ENCODE measurements at regions not wholly inside any gene's neighbourhood (a gene's known extent, or its start where the extent isn't known, plus 50 kb on each side); places are given as distances from the start of the nearest gene placed in this dataset.

DNA sequence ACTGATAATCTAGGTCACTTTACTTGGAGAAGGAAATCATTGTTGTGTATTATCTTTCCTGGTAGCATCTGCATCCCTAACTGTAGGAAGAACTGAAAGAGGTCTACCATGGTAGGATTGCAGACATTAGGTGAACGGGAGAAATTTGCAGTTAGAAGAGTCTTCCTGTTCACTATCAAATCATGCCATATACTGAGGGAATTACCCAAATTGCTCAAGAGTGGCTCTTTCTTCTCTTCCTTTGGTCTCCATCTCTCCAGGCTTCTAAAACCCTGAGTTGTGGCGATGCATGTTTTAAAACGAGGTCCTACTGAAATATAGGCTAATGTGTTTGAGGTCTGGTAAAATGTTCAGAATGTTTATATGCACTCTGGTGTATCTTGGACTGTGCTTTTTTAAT lies 85.3 kb upstream of the HK2 start:
- H3K9me3 ChIP-seq (ENCODE audit: low read length), result no peaks in the 10 kb centered on the region
- H3K4me2 ChIP-seq (ENCODE audit: low read depth, low read length, poor library complexity, severe bottlenecking), result no peak overlapping the region
- no peaks in the 10 kb centered on the region for H3K27me3 ChIP-seq (ENCODE audit: low read length)
- H3K4me1 ChIP-seq (ENCODE audit: low read length), result no peaks in the 10 kb centered on the region
- H3K9ac ChIP-seq (ENCODE audit: low read length), result no peak overlapping the region
- H3K36me3 ChIP-seq (ENCODE audit: insufficient read depth, low read length), result no peaks in the 10 kb centered on the region
- H3K79me2 ChIP-seq (ENCODE audit: low read length), result no peaks in the 10 kb centered on the region
- no peaks in the 10 kb centered on the region for H3K9me2 ChIP-seq (replicated peaks; ENCODE audit: insufficient read depth, low read length)
- H3K27ac ChIP-seq (ENCODE audit: low read length), result no peak overlapping the region
- no peak overlapping the region for H2AFZ ChIP-seq (ENCODE audit: low read length)
- DNase-seq, result no peak
- no peaks in the 10 kb centered on the region for H4K20me1 ChIP-seq (ENCODE audit: insufficient read depth, low read depth, low read length)
- no peak overlapping the region for H3K4me3 ChIP-seq (ENCODE audit: low read length)

GRCh38 chr2:74749432-74749831 lies 84.5 kb upstream of the HK2 start:
- Histone ChIP-seq H3K27ac (ENCODE audit: low read length) (no peak overlapping the region), H3K27me3 (ENCODE audit: low read length) (no peaks in the 10 kb centered on the region), H3K9ac (ENCODE audit: low read length) (no peak overlapping the region), H3K9me2 (replicated peaks; ENCODE audit: insufficient read depth, low read length) (no peaks in the 10 kb centered on the region), H3K4me2 (ENCODE audit: low read depth, low read length, poor library complexity, severe bottlenecking) (no peak overlapping the region), H3K9me3 (ENCODE audit: low read length) (no peaks in the 10 kb centered on the region), H4K20me1 (ENCODE audit: insufficient read depth, low read depth, low read length) (no peaks in the 10 kb centered on the region), H3K4me3 (ENCODE audit: low read length) (no peak overlapping the region), H2AFZ (ENCODE audit: low read length) (no peak overlapping the region), H3K79me2 (ENCODE audit: low read length) (no peaks in the 10 kb centered on the region), H3K4me1 (ENCODE audit: low read length) (no peaks in the 10 kb centered on the region), H3K36me3 (ENCODE audit: insufficient read depth, low read length) (no peaks in the 10 kb centered on the region)
- no peak for DNase-seq

DNA sequence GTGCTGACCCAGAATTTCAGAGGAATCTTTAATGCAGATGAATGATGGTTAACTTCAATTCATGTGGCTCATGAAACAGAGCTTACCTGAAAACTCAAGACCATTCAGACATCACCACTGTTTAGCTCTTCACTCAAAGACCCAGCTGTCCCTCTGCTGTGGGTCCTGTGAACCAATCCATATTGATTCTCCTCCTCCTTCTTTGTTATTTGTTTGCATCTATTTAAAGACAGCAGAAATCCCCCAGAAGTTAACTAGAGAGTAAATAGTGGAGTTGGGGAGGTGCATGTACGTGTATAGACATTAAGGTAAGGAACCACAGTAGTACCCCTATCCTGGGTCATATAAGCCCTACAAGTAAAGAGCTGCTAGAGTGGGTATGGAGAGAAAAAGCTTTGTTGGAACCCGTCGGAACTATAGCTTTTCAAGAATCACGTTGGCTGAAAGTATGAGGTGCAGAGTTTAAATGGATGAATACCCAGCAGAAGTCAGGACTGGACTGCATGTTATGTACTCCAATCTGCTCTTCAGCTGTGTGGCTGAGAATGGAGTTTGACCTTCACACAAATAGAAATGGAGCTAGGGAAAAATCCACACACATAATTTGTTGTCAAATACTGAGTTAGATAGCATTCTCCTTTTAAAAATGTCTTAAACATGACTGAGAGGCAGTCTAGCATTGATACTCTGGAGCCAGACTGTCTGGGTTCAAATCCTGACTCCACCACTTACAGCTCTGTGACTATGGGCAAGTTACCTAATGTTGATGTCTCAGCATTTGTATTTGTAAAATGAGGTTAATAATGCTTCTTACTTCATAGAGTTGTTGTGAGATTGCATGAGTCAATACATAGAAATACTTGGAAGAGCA lies 81.7 kb upstream of the HK2 start:
- no peak overlapping the region for H3K4me2 ChIP-seq (ENCODE audit: low read depth, low read length, poor library complexity, severe bottlenecking)

GRCh38 chr2:74755386-74755785 lies 78.5 kb upstream of the HK2 start:
- Histone ChIP-seq H3K27ac (ENCODE audit: low read length) (no peak overlapping the region), H3K9ac (ENCODE audit: low read length) (no peak overlapping the region), H4K20me1 (ENCODE audit: insufficient read depth, low read depth, low read length) (no peaks in the 10 kb centered on the region), H3K79me2 (ENCODE audit: low read length) (no peaks in the 10 kb centered on the region), H3K27me3 (ENCODE audit: low read length) (no peaks in the 10 kb centered on the region), H2AFZ (ENCODE audit: low read length) (no peak overlapping the region), H3K9me3 (ENCODE audit: low read length) (no peaks in the 10 kb centered on the region), H3K36me3 (ENCODE audit: insufficient read depth, low read length) (no peaks in the 10 kb centered on the region), H3K4me1 (ENCODE audit: low read length) (peaks cover 11% of the 10 kb centered on the region), H3K4me2 (ENCODE audit: low read depth, low read length, poor library complexity, severe bottlenecking) (no peak overlapping the region), H3K9me2 (replicated peaks; ENCODE audit: insufficient read depth, low read length) (no peaks in the 10 kb centered on the region), H3K4me3 (ENCODE audit: low read length) (no peak overlapping the region)
- DNase-seq, result no peak

More for the DNA sequence above, 81.7 kb upstream of the HK2 start:
- no peak overlapping the region for H3K9ac ChIP-seq (ENCODE audit: low read length)
- no peaks in the 10 kb centered on the region for H3K9me2 ChIP-seq (replicated peaks; ENCODE audit: insufficient read depth, low read length)
- H2AFZ ChIP-seq (ENCODE audit: low read length), result no peak overlapping the region
- H3K27me3 ChIP-seq (ENCODE audit: low read length), result no peaks in the 10 kb centered on the region
- H3K4me1 ChIP-seq (ENCODE audit: low read length), result peaks cover 11% of the 10 kb centered on the region
- H3K9me3 ChIP-seq (ENCODE audit: low read length), result no peaks in the 10 kb centered on the region
- no peaks in the 10 kb centered on the region for H3K36me3 ChIP-seq (ENCODE audit: insufficient read depth, low read length)
- DNase-seq, result no peak
- H3K4me3 ChIP-seq (ENCODE audit: low read length), result no peak overlapping the region
- no peaks in the 10 kb centered on the region for H4K20me1 ChIP-seq (ENCODE audit: insufficient read depth, low read depth, low read length)
- H3K79me2 ChIP-seq (ENCODE audit: low read length), result no peaks in the 10 kb centered on the region
- no peak overlapping the region for H3K27ac ChIP-seq (ENCODE audit: low read length)

DNA sequence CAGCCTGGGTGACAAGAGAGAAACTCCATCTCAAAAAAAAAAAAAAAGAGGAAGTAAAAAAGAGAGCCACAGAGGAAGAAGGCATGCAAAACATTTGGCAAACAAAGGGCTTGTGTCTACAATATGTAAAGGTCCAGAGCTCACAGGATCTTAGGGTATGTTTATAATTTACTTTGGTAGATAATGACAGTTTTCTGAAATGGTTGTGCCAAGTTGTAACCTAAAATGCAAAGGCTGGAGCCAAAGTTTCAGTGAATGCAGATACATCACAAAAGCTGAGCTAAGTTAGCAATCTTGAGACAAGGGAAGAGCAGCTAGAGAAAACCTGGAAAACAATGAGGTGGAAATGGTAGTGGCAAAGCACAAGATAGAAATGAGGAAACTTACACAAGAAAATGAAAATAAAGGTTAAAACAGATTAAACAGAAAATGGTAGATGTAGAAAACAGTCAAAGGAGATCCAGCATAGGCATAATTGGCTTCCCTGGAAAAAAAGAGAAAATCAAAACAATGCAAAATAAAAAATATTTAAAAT lies 77.5 kb upstream of the HK2 start:
- H3K4me2 ChIP-seq (ENCODE audit: low read depth, low read length, poor library complexity, severe bottlenecking), result peak overlapping the region; percentile 11
- H3K4me3 ChIP-seq (ENCODE audit: low read length), result no peak overlapping the region
- H2AFZ ChIP-seq (ENCODE audit: low read length), result no peak overlapping the region
- no peaks in the 10 kb centered on the region for H3K9me3 ChIP-seq (ENCODE audit: low read length)
- H3K9me2 ChIP-seq (replicated peaks; ENCODE audit: insufficient read depth, low read length), result no peaks in the 10 kb centered on the region
- no peaks in the 10 kb centered on the region for H3K27me3 ChIP-seq (ENCODE audit: low read length)
- no peaks in the 10 kb centered on the region for H3K79me2 ChIP-seq (ENCODE audit: low read length)
- no peak overlapping the region for H3K27ac ChIP-seq (ENCODE audit: low read length)
- H4K20me1 ChIP-seq (ENCODE audit: insufficient read depth, low read depth, low read length), result no peaks in the 10 kb centered on the region
- no peaks in the 10 kb centered on the region for H3K36me3 ChIP-seq (ENCODE audit: insufficient read depth, low read length)
- peaks cover 11% of the 10 kb centered on the region for H3K4me1 ChIP-seq (ENCODE audit: low read length)
- no peak overlapping the region for H3K9ac ChIP-seq (ENCODE audit: low read length)
- DNase-seq, result peak; percentile 85

DNA sequence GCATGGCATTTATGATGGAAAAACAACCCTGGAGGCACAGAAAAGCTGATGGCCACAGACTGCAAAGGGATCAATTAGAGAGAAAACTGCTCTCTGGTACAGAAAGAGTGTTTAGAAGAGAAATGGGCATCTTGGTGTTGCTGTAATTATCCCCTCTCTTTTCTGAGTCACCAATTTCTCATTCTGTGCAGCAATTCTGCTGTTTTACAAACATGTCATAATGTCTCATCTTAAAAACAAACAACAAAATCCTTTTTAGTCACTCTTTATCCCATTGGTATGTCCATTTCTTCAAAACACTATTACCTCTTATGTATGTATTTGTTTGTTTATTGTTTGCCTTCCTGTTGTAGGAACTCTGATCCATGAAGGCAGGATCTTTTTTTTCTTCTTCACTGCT lies 73.9 kb upstream of the HK2 start:
- no peak overlapping the region for H3K9ac ChIP-seq (ENCODE audit: low read length)
- no peaks in the 10 kb centered on the region for H3K36me3 ChIP-seq (ENCODE audit: insufficient read depth, low read length)
- H3K9me3 ChIP-seq (ENCODE audit: low read length), result no peaks in the 10 kb centered on the region
- H3K4me1 ChIP-seq (ENCODE audit: low read length), result peaks cover 11% of the 10 kb centered on the region
- DNase-seq, result no peak
- no peak overlapping the region for H3K27ac ChIP-seq (ENCODE audit: low read length)
- H3K9me2 ChIP-seq (replicated peaks; ENCODE audit: insufficient read depth, low read length), result no peaks in the 10 kb centered on the region
- no peak overlapping the region for H2AFZ ChIP-seq (ENCODE audit: low read length)
- no peaks in the 10 kb centered on the region for H3K79me2 ChIP-seq (ENCODE audit: low read length)
- H3K4me3 ChIP-seq (ENCODE audit: low read length), result no peak overlapping the region
- H3K4me2 ChIP-seq (ENCODE audit: low read depth, low read length, poor library complexity, severe bottlenecking), result no peak overlapping the region
- H3K27me3 ChIP-seq (ENCODE audit: low read length), result no peaks in the 10 kb centered on the region
- no peaks in the 10 kb centered on the region for H4K20me1 ChIP-seq (ENCODE audit: insufficient read depth, low read depth, low read length)

GRCh38 chr2:74760875-74761630 lies 72.9 kb upstream of the HK2 start:
- Histone ChIP-seq H3K36me3 (ENCODE audit: insufficient read depth, low read length) (no peaks in the 10 kb centered on the region), H3K27me3 (ENCODE audit: low read length) (no peaks in the 10 kb centered on the region), H3K9me3 (ENCODE audit: low read length) (no peaks in the 10 kb centered on the region), H3K79me2 (ENCODE audit: low read length) (no peaks in the 10 kb centered on the region), H3K9me2 (replicated peaks; ENCODE audit: insufficient read depth, low read length) (no peaks in the 10 kb centered on the region), H4K20me1 (ENCODE audit: insufficient read depth, low read depth, low read length) (no peaks in the 10 kb centered on the region), H2AFZ (ENCODE audit: low read length) (no peak overlapping the region), H3K4me3 (ENCODE audit: low read length) (no peak overlapping the region), H3K4me1 (ENCODE audit: low read length) (peaks cover 6% of the 10 kb centered on the region), H3K9ac (ENCODE audit: low read length) (no peak overlapping the region), H3K27ac (ENCODE audit: low read length) (no peak overlapping the region), H3K4me2 (ENCODE audit: low read depth, low read length, poor library complexity, severe bottlenecking) (no peak overlapping the region)
- DNase-seq, result no peak

- H3K9me3 ChIP-seq (ENCODE audit: low read length), result no peaks in the 10 kb centered on the region
- H3K36me3 ChIP-seq (ENCODE audit: insufficient read depth, low read length), result no peaks in the 10 kb centered on the region
- H4K20me1 ChIP-seq (ENCODE audit: insufficient read depth, low read depth, low read length), result no peaks in the 10 kb centered on the region
- no peaks in the 10 kb centered on the region for H3K4me1 ChIP-seq (ENCODE audit: low read length)
- H3K4me3 ChIP-seq (ENCODE audit: low read length), result no peak overlapping the region
- DNase-seq, result peak; percentile 49
- H3K9ac ChIP-seq (ENCODE audit: low read length), result no peak overlapping the region
- no peaks in the 10 kb centered on the region for H3K27me3 ChIP-seq (ENCODE audit: low read length)
- H2AFZ ChIP-seq (ENCODE audit: low read length), result no peak overlapping the region
- H3K4me2 ChIP-seq (ENCODE audit: low read depth, low read length, poor library complexity, severe bottlenecking), result no peak overlapping the region
- no peaks in the 10 kb centered on the region for H3K79me2 ChIP-seq (ENCODE audit: low read length)
- no peak overlapping the region for H3K27ac ChIP-seq (ENCODE audit: low read length)
- no peaks in the 10 kb centered on the region for H3K9me2 ChIP-seq (replicated peaks; ENCODE audit: insufficient read depth, low read length)
Observed at GRCh38 chr2:74762789-74763188, 71.1 kb upstream of the HK2 start.

Data from Karpas-422 (cell line).